Loucy (cell line): ENCODE measurements at regions not wholly inside any gene's neighbourhood (a gene's known extent, or its start where the extent isn't known, plus 50 kb on each side); places are given as distances from the start of the nearest gene placed in this dataset.

Experiments
- EZH2phosphoT487 ChIP-seq: fragments of 200-600 bp; IDR thresholded peaks from 2 replicates; pipeline ENCODE4 v1.6.1; 2018; ENCODE audit warnings: antibody characterized with exemption, mild to moderate bottlenecking, moderate library complexity, borderline replicate concordance
- TF ChIP-seq, protein P1 (sequence below): fragments of 200-600 bp; sonication (generic); conservative IDR thresholded peaks from 2 replicates; pipeline ENCODE4 v1.5.1; 2014; ENCODE audit warnings: mild to moderate bottlenecking, antibody characterized with exemption, low read length

DNA sequence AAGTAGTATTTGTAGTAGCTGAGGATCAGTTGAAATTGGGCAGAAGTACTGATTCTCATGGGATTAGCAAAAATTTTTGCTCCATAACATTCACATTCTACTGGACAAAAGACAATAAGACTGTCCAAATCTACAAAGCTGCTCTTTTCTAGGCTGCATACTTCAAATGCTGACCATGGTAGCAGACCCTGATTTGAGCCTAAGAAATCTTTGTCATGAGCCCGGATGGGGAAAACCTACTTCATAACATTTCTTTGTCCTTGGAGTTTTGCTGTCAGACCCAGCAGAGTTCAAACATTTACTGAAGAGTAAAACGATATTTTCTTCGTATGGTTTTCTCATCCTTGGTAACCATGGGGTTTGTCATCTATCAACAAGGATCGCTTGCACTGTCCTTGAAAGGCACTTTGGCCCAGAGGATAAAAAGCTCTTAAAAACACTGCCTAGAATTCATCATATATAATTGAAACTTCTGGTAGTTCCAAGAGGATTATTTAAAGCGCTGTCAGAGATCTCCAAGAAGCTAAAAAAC is 216.9 kb downstream of the CAVIN4 start:
- TF ChIP-seq, protein P1, sequence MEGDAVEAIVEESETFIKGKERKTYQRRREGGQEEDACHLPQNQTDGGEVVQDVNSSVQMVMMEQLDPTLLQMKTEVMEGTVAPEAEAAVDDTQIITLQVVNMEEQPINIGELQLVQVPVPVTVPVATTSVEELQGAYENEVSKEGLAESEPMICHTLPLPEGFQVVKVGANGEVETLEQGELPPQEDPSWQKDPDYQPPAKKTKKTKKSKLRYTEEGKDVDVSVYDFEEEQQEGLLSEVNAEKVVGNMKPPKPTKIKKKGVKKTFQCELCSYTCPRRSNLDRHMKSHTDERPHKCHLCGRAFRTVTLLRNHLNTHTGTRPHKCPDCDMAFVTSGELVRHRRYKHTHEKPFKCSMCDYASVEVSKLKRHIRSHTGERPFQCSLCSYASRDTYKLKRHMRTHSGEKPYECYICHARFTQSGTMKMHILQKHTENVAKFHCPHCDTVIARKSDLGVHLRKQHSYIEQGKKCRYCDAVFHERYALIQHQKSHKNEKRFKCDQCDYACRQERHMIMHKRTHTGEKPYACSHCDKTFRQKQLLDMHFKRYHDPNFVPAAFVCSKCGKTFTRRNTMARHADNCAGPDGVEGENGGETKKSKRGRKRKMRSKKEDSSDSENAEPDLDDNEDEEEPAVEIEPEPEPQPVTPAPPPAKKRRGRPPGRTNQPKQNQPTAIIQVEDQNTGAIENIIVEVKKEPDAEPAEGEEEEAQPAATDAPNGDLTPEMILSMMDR = no peak
- no peak for TF ChIP-seq EZH2phosphoT487
